ENCODE measurements at regions not wholly inside any gene's neighbourhood (a gene's known extent, or its start where the extent isn't known, plus 50 kb on each side); places are given as distances from the start of the nearest gene placed in this dataset.

DNA sequence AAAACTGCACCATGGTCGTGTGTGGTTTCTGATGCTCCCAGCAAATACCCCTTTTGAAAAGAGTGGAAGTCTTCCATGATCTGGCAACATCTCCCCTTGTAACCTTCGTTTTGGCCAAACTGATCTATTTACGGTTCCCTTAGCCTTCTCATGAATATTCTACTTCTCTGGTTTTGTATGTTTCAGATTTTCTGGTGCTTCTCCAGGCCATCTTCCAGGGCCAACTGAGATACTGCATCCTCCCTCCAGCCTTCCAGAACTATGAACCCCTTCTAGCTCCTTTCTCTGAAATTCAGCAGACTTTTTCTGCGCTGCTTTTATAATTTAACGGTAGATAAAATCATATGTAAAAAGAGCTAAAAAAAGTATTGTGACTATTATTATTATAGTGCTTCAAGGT lies 97.7 kb downstream of the XCL2 start:
- TF ChIP-seq CEBPB (IDR thresholded peaks at IDR 0.05; ENCODE audit: low read depth, low read length) (no peak), POLR2A (IDR thresholded peaks at IDR 0.05; ENCODE audit: low read depth, low read length) (no peak), RAD21 (IDR thresholded peaks at IDR 0.05; ENCODE audit: low read length) (no peak), BHLHE40 (IDR thresholded peaks at IDR 0.05; ENCODE audit: low read depth, low read length) (no peak), MAZ (IDR thresholded peaks at IDR 0.05; ENCODE audit: borderline replicate concordance, low read depth, low read length) (no peak), MXI1 (IDR thresholded peaks at IDR 0.05; ENCODE audit: borderline replicate concordance, low read depth, low read length) (no peak), RFX5 (IDR thresholded peaks at IDR 0.05; ENCODE audit: low read depth, low read length) (no peak)
- TF ChIP-seq, protein P1, sequence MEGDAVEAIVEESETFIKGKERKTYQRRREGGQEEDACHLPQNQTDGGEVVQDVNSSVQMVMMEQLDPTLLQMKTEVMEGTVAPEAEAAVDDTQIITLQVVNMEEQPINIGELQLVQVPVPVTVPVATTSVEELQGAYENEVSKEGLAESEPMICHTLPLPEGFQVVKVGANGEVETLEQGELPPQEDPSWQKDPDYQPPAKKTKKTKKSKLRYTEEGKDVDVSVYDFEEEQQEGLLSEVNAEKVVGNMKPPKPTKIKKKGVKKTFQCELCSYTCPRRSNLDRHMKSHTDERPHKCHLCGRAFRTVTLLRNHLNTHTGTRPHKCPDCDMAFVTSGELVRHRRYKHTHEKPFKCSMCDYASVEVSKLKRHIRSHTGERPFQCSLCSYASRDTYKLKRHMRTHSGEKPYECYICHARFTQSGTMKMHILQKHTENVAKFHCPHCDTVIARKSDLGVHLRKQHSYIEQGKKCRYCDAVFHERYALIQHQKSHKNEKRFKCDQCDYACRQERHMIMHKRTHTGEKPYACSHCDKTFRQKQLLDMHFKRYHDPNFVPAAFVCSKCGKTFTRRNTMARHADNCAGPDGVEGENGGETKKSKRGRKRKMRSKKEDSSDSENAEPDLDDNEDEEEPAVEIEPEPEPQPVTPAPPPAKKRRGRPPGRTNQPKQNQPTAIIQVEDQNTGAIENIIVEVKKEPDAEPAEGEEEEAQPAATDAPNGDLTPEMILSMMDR (conservative IDR thresholded peaks at IDR 0.05; ENCODE audit: low read depth, low read length) = no peak
- TF ChIP-seq, protein P2, sequence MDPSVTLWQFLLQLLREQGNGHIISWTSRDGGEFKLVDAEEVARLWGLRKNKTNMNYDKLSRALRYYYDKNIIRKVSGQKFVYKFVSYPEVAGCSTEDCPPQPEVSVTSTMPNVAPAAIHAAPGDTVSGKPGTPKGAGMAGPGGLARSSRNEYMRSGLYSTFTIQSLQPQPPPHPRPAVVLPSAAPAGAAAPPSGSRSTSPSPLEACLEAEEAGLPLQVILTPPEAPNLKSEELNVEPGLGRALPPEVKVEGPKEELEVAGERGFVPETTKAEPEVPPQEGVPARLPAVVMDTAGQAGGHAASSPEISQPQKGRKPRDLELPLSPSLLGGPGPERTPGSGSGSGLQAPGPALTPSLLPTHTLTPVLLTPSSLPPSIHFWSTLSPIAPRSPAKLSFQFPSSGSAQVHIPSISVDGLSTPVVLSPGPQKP (IDR thresholded peaks at IDR 0.05; ENCODE audit: borderline replicate concordance, low read depth, low read length) = no peak
